ENCODE measurements at regions not wholly inside any gene's neighbourhood (a gene's known extent, or its start where the extent isn't known, plus 50 kb on each side); places are given as distances from the start of the nearest gene placed in this dataset.
"Not testable (repeated sequence)": the region's sequence is repeated elsewhere in the genome, so short reads cannot be mapped to it uniquely, and the experiment has no call there.

DNA sequence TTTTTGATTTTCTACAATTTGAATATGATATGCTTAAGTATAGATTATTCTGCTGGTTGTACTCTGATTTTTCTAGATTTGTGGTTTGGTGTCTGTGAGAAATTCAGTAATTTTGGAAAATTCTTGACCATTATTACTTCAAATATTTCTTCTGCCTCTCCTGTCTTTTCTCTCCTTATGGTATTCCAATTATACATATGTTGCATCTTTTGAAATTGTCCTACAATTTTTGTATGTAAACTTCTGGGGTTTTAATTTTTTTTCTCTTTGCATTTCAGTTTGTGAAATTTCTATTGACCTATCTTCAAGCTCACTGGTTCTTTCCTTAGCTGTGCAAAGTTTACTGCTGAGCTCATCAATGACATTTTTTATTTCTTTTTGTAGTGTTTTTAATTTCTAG, 534.4 kb upstream of the SLC35B3 start:
- ATAC-seq (replicated peaks) (no peak), DNase-seq (no peak)
- H3K4me1 Mint-ChIP-seq = no peaks in the 10 kb centered on the region
- H3K36me3 Mint-ChIP-seq = no peaks in the 10 kb centered on the region
- no peak overlapping the region for H3K4me3 Mint-ChIP-seq
- H3K27me3 Mint-ChIP-seq = peaks cover 0 to 4% of the 10 kb centered on the region in 2 donors
- H3K9me3 Mint-ChIP-seq = peaks cover 10 to 17% of the 10 kb centered on the region in 2 donors
- H3K27ac Mint-ChIP-seq = no peak overlapping the region

DNA sequence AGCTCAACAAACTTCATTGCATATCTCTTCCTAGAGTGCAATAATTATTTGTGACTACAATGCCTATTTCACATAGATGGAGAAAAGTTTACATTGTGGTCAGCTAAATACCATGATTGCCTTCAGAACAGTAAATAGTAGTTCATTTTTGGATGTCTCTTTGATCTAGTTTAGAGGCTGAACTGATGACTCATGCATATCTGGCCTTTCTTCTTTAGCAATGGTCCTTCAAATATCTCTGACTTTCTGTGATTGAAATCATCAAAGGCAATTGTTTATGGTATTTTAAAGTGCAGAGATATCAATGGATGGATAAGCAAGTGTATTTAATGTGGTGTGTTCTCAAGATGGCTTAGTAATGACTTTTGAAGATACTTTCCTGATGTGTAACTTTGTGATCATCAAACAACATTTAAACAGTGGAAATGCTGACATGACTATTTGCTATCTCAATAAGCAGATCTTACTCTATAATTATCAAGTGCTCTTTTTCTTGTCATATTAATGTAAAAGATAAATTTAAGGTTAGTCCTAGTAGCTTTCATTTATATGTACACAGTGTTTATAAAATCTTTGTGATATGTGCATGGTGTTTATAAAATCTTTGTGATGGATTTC, 523.7 kb upstream of the SLC35B3 start:
- Mint-ChIP-seq H3K4me3 (no peak overlapping the region), H3K36me3 (no peaks in the 10 kb centered on the region), H3K27me3 (no peaks in the 10 kb centered on the region), H3K9me3 (peaks cover 0 to 4% of the 10 kb centered on the region in 2 donors), H3K27ac (no peak overlapping the region), H3K4me1 (no peaks in the 10 kb centered on the region)
- ATAC-seq (replicated peaks) (no peak), DNase-seq (no peak)

DNA sequence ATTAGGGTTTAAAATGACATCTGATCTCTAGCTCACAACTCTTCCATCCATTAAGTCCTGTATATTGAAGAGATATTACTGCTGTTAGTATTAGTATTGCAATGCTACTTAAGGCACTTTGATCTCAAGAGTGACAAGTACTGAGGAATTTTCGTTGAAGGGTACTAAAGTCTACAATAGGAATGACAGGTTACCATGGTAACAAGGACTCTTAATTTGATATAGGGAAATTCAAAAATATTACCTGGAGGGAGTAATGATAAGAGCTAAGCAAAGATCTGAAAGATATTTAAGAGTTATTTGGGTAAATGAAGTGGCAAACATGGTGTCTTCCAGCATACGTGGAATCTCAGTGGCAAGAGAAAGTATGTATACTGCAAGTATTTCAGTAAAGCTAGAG, 518.0 kb upstream of the SLC35B3 start:
- ATAC-seq (replicated peaks) (no peak), DNase-seq (no peak)
- H3K4me3 Mint-ChIP-seq = no peak overlapping the region
- no peaks in the 10 kb centered on the region for H3K4me1 Mint-ChIP-seq
- no peaks in the 10 kb centered on the region for H3K27me3 Mint-ChIP-seq
- peaks cover 0 to 2% of the 10 kb centered on the region in 2 donors for H3K9me3 Mint-ChIP-seq
- H3K27ac Mint-ChIP-seq = no peak overlapping the region
- no peaks in the 10 kb centered on the region for H3K36me3 Mint-ChIP-seq

DNA sequence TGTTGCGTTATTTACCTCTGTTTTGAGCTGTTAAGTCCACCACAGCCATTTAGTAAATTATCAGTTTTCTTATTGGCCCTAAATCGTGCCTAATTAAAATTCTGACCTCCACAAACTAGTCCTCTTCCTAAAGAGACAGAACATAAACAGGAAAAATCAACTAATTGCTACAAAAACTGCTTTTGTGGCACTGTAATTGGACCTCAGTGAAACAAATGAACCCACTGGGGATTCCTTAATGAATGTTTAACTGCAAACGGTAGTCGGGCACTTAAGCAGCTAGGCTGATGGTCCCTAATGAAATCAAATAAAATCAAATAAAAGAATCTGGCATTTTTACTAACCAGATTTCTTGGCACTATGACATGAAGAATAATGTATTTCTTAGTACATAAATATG, 513.4 kb upstream of the SLC35B3 start:
- H3K27me3 Mint-ChIP-seq = no peaks in the 10 kb centered on the region
- H3K9me3 Mint-ChIP-seq = no peaks in the 10 kb centered on the region
- H3K4me1 Mint-ChIP-seq = no peaks in the 10 kb centered on the region
- DNase-seq = no peak
- no peak overlapping the region for H3K4me3 Mint-ChIP-seq
- H3K27ac Mint-ChIP-seq = no peak overlapping the region
- no peak for ATAC-seq (replicated peaks)
- no peaks in the 10 kb centered on the region for H3K36me3 Mint-ChIP-seq

- ATAC-seq (replicated peaks) = no peak
- H3K27me3 Mint-ChIP-seq = no peaks in the 10 kb centered on the region
- no peaks in the 10 kb centered on the region for H3K4me1 Mint-ChIP-seq
- DNase-seq = no peak
- no peaks in the 10 kb centered on the region for H3K9me3 Mint-ChIP-seq
- no peak overlapping the region for H3K27ac Mint-ChIP-seq
- no peaks in the 10 kb centered on the region for H3K36me3 Mint-ChIP-seq
- H3K4me3 Mint-ChIP-seq = no peak overlapping the region
Measured at GRCh38 chr6:8947900-8948299, 512.6 kb upstream of the SLC35B3 start.

GRCh38 chr6:8944548-8944947, 509.2 kb upstream of the SLC35B3 start:
- H3K4me3 Mint-ChIP-seq = no peak overlapping the region
- H3K27ac Mint-ChIP-seq = no peak overlapping the region
- peaks cover 0 to 1% of the 10 kb centered on the region in 2 donors for H3K9me3 Mint-ChIP-seq
- no peak for ATAC-seq (replicated peaks)
- H3K4me1 Mint-ChIP-seq = no peaks in the 10 kb centered on the region
- no peaks in the 10 kb centered on the region for H3K27me3 Mint-ChIP-seq
- no peaks in the 10 kb centered on the region for H3K36me3 Mint-ChIP-seq
- DNase-seq = no peak

DNA sequence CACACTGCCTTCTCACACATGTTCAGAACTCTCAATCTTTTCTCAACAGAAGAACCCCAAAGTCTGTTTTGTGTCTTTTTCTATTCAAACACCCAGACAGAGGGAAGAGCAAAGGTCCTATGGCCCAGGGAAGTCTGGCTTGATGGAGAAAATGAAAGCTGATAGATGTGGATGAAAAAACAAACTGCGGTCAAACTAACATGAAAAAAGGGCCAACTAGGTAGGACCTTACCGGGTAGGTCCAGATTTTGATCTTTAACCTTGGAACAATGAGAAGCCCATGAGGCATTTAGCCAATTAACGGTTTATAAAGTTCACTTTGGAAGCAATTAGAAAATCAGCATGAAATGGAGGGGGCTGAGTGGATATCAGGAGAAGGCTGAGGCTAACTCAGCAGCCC, 507.7 kb upstream of the SLC35B3 start:
- DNase-seq (no peak), ATAC-seq (replicated peaks) (no peak)
- no peaks in the 10 kb centered on the region for H3K27me3 Mint-ChIP-seq
- H3K9me3 Mint-ChIP-seq = peaks cover 0 to 1% of the 10 kb centered on the region in 2 donors
- no peak overlapping the region for H3K27ac Mint-ChIP-seq
- no peak overlapping the region for H3K4me3 Mint-ChIP-seq
- H3K4me1 Mint-ChIP-seq = no peaks in the 10 kb centered on the region
- no peaks in the 10 kb centered on the region for H3K36me3 Mint-ChIP-seq

DNA sequence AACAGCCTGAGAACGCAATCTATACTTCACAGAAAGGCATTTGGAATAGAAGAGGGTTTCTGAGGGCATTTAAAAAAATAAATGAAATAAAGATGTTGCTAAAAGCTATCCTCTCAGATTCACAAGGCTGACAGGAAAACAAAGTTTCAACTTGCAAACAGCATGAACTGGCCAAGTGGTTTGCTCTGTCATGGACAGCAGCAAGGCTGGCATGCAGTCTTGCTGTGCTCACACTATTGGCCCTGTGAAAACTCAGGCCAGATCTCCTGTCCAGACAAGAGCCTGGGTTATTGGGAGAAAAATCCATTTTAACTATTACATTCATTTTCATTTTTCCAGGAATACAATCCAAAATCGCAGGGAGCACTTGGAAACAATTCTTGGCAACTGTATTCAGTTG, 506.2 kb upstream of the SLC35B3 start:
- no peaks in the 10 kb centered on the region for H3K27me3 Mint-ChIP-seq
- no peak overlapping the region for H3K4me3 Mint-ChIP-seq
- no peak overlapping the region for H3K27ac Mint-ChIP-seq
- ATAC-seq (replicated peaks) (no peak), DNase-seq (no peak)
- no peaks in the 10 kb centered on the region for H3K4me1 Mint-ChIP-seq
- H3K9me3 Mint-ChIP-seq = peaks cover 0 to 3% of the 10 kb centered on the region in 2 donors
- no peaks in the 10 kb centered on the region for H3K36me3 Mint-ChIP-seq

DNA sequence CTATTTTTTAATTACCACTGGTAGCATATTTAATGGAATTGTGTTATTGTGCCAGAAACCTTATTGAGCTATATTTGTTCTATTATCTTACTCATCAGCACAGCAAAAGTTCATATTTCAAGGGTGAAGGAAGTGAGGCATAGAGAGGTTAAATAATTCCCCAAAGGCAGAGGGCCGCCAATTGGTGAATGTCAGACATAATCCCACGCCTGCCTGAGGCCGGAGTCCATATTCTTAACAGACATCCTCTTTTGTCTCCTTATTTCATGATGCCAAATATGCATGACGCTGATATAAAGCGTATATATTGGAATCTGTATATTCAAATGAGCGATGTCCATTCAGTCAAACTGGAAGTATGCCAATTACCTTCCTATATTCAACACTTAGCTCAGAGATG, 505.0 kb upstream of the SLC35B3 start:
- DNase-seq = no peak
- H3K27me3 Mint-ChIP-seq = no peaks in the 10 kb centered on the region
- H3K4me1 Mint-ChIP-seq = no peaks in the 10 kb centered on the region
- ATAC-seq (replicated peaks) = no peak
- H3K36me3 Mint-ChIP-seq = no peaks in the 10 kb centered on the region
- H3K27ac Mint-ChIP-seq = no peak overlapping the region
- H3K4me3 Mint-ChIP-seq = no peak overlapping the region
- peaks cover 0 to 3% of the 10 kb centered on the region in 2 donors for H3K9me3 Mint-ChIP-seq

- H3K4me3 Mint-ChIP-seq = no peak overlapping the region
- no peak for ATAC-seq (replicated peaks)
- no peaks in the 10 kb centered on the region for H3K4me1 Mint-ChIP-seq
- H3K27me3 Mint-ChIP-seq = no peaks in the 10 kb centered on the region
- H3K36me3 Mint-ChIP-seq = no peaks in the 10 kb centered on the region
- no peak for DNase-seq
- no peak overlapping the region for H3K27ac Mint-ChIP-seq
- H3K9me3 Mint-ChIP-seq = peaks cover 0 to 3% of the 10 kb centered on the region in 2 donors
Measured at GRCh38 chr6:8939615-8940014, 504.3 kb upstream of the SLC35B3 start.

DNA sequence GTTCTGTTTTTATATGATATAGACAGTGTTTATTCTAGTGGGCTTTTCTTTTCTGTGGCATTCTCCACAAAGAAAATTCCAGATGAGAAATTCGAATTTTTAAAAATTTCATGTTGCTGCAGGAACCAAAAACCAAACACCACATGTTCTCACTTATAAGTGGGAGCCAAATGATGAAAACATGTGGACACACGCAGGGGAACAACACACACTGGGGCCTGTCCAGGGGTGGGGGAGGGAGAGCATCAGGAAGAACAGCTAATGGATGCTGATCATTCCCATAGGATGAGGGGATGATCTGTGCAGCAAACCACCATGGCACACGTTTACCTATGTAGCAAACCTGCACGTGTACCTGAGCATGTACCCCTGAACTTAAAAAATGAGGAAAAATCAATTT, 499.0 kb upstream of the SLC35B3 start:
- no peaks in the 10 kb centered on the region for H3K36me3 Mint-ChIP-seq
- H3K27ac Mint-ChIP-seq = no peak overlapping the region
- H3K9me3 Mint-ChIP-seq = peaks cover 0 to 2% of the 10 kb centered on the region in 2 donors
- ATAC-seq (replicated peaks) (no peak), DNase-seq (no peak)
- no peak overlapping the region for H3K4me3 Mint-ChIP-seq
- H3K4me1 Mint-ChIP-seq = no peaks in the 10 kb centered on the region
- no peaks in the 10 kb centered on the region for H3K27me3 Mint-ChIP-seq

DNA sequence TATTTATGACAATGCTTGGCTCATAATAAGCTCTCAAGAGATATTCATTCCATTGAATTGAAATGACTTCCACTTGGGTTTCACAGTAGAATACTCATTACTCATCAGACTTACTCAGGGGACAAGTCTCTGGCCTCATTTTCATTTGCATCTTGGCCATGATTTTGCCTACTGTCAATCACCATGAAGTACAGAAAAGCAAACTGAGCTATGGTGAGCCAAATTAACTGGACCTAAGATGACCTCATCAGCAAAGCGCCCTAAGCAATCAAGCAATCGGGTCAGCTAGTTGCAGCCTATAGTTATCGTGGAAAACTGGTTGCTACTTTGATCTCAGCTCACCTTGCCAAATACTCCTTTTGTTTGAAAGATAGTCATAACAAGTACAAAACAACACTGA, 494.7 kb upstream of the SLC35B3 start:
- ATAC-seq (replicated peaks) = no peak
- DNase-seq = no peak
- no peaks in the 10 kb centered on the region for H3K27me3 Mint-ChIP-seq
- H3K27ac Mint-ChIP-seq = no peak overlapping the region
- no peak overlapping the region for H3K4me3 Mint-ChIP-seq
- H3K4me1 Mint-ChIP-seq = no peaks in the 10 kb centered on the region
- H3K36me3 Mint-ChIP-seq = no peaks in the 10 kb centered on the region
- no peaks in the 10 kb centered on the region for H3K9me3 Mint-ChIP-seq

DNA sequence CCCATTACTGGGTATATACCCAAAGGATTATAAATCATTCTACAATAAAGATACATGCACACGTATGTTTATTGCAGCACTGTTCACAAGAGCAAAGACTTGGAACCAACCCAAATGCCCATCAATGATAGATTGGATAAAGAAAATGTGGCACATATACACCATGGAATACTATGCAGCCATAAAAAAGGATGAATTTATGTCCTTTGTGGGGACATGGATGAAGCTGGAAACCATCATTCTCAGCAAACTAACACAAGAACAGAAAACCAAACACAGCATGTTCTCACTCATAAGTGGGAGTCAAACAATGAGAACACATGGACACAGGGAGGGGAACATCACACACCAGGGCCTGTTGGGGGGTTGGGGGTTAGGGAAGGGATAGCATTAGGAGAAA, 484.9 kb upstream of the SLC35B3 start:
- not testable (repeated sequence) for H3K27ac Mint-ChIP-seq; H3K4me1 Mint-ChIP-seq; H3K27me3 Mint-ChIP-seq; DNase-seq; H3K4me3 Mint-ChIP-seq; H3K36me3 Mint-ChIP-seq; H3K9me3 Mint-ChIP-seq; ATAC-seq (replicated peaks)

DNA sequence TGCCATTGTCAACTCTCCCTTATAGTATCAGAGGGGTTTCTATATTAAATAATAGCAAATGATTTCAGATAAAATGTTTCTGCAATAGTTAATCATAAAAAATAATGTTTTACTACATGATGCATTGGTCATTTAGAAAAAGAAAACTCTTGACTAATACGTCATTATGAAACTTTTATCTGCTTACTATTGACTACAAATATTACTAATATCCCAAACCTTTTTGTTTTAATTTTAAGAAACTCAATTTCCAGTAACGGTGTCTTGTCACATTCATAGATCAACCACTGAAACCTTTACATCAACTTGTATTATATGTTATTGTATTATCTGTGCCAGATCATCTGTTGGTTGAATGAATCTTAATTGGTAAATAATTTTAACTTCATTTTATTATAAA, 482.9 kb upstream of the SLC35B3 start:
- DNase-seq = no peak
- ATAC-seq (replicated peaks) = no peak
- no peak overlapping the region for H3K4me3 Mint-ChIP-seq
- H3K4me1 Mint-ChIP-seq = no peaks in the 10 kb centered on the region
- no peak overlapping the region for H3K27ac Mint-ChIP-seq
- H3K9me3 Mint-ChIP-seq = peaks cover 0 to 4% of the 10 kb centered on the region in 2 donors
- no peaks in the 10 kb centered on the region for H3K36me3 Mint-ChIP-seq
- no peaks in the 10 kb centered on the region for H3K27me3 Mint-ChIP-seq

DNA sequence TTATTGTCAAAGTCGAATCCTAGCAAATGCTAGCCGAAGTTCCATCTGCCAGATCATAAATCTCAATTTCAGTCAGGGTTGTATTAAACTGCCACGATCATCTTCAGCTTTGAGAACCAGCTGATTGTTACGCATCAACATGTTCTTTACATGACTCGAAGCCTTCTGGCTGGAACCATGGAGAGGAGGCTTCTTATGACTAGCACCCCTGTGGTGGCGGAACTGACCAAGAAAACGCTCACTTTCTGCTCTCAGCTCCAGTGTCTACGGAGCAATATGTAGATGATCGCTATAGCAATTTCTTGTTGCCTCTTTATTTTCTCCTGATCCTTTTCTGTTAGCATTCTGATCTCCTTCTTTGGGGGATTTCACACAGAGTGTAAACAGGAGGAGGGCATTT, 479.4 kb upstream of the SLC35B3 start:
- Mint-ChIP-seq H3K4me3 (no peak overlapping the region), H3K27me3 (no peaks in the 10 kb centered on the region), H3K36me3 (no peaks in the 10 kb centered on the region), H3K27ac (no peak overlapping the region), H3K9me3 (peaks cover 4 to 10% of the 10 kb centered on the region in 2 donors), H3K4me1 (no peaks in the 10 kb centered on the region)
- ATAC-seq (replicated peaks) (no peak), DNase-seq (no peak)

DNA sequence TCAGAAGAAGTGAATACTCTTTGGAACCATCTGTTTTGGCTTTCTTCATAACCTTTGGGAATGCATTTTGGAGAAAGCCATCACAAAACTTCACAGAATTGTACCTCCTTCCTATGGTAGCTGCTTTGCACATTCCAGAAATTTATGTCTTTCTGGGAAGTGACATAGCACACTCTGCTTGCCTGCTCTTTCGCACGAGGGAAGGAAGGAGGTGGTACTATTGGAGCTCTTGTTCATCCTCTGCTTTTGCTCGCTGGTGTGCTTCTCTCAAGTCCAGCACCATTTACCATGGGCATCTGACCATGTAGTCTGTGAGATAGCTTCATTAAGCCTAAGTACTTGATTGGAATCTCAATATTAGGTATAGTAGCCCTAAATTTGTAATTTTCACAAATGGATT, 473.3 kb upstream of the SLC35B3 start:
- no peak overlapping the region for H3K27ac Mint-ChIP-seq
- H3K9me3 Mint-ChIP-seq = peaks cover 8% of the 10 kb centered on the region in 2 donors
- no peak overlapping the region for H3K4me3 Mint-ChIP-seq
- ATAC-seq (replicated peaks) = no peak
- H3K27me3 Mint-ChIP-seq = peaks cover 0 to 15% of the 10 kb centered on the region in 2 donors
- H3K4me1 Mint-ChIP-seq = no peaks in the 10 kb centered on the region
- DNase-seq = no peak
- no peaks in the 10 kb centered on the region for H3K36me3 Mint-ChIP-seq

All from stimulated activated naive B cell treated with anti-CD40 and anti-IgM and Interleukin-4, amounts not matched to agents 10 μg/mL and 1 μg/mL and 100 μg/mL, for 72 hours (primary cell).